NCI-H1930 (cell line): ENCODE measurements at regions not wholly inside any gene's neighbourhood (a gene's known extent, or its start where the extent isn't known, plus 50 kb on each side); places are given as distances from the start of the nearest gene placed in this dataset.
"Not testable (repeated sequence)": the region's sequence is repeated elsewhere in the genome, so short reads cannot be mapped to it uniquely, and the experiment has no call there.

ENCODE experiments used
- DNase-seq, 2 experiments: peaks; one replicate each; lab custom pipeline; 2025; lab: John Stamatoyannopoulos, UW

DNA sequence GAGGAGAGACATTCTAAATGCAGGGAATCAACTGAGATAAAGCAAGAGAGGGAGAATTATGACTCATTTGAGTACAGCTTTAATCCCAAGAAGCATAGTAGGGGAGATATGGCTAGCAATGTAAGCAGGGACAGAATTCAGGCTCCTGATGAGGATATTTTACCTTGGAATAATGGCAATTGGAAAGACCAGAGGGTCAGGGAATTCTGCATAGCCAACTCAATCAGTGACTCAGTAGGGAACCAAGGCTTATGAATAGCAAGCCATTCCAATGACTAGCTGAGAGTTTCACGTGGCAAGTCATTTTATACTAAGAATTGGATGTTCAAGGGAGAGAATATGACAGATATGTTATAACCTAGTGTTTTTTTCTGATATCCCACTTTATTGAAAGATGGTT, 563.8 kb upstream of the NETO1 start:
- no peak for DNase-seq

GRCh38 chr18:73421010-73421409, 553.2 kb upstream of the NETO1 start:
- DNase-seq, result no peak

DNA sequence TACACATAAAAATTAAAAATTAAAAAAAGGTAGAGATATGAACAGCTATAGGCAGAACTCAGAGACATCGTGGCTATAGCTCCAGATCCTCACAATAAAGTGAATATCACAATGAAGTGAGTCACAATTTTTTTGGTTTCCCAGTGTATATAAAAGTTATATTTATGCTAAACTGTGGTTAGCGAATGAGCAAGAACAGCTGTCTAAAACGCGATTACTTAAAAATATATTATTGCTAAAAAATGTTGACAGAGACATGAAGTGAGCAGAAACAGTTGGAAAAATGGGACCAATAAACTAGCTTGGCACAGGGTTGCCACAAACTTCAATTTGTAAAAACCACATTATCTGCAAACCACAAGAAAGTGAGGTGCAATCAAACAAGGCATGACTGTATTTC, 551.7 kb upstream of the NETO1 start:
- DNase-seq, result no peak

- DNase-seq, result no peak
These were observed 546.8 kb upstream of the NETO1 start for GRCh38 chr18:73414598-73414997.

GRCh38 chr18:73414069-73414468, 546.3 kb upstream of the NETO1 start:
- DNase-seq, result no peak

DNA sequence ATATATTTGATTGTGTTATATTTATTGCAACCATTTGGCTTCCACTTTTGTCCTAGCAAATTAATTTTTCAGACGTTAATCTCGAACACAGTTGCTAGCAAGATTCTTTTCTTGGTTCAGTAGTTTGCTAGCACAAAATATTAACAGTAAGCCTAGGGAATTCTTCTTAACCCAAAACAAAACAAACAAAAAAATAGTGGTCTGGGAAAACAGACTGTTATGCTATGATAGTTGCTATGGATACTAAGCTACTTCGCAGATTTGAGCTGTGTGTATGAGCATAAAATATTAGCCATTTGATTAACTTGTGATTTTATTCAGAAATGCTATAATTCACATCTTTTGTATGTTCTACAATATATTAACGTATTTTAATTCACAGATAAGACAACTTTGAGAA, 541.5 kb upstream of the NETO1 start:
- no peak for DNase-seq

- no peak for DNase-seq
These were observed 540.7 kb upstream of the NETO1 start for GRCh38 chr18:73408469-73408868.

- no peak for DNase-seq
These were observed 539.7 kb upstream of the NETO1 start for GRCh38 chr18:73407506-73407905.

GRCh38 chr18:73384246-73384645, 516.5 kb upstream of the NETO1 start:
- no peak for DNase-seq

DNA sequence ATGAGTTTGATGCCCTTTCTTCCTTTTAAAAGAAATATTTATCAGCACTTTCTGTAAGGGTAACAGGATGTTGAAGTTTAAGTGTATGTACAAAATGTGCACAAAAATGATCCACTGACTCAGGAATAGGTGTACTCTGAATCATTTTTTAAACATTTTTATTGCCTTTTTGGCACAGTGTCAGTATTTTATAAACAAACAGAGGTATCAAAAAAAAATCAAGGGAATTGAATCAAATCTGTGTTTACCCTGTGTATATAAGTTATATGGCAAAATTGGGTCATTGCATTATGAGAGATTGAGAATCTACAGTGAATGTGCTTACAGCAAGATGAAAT, 513.9 kb upstream of the NETO1 start:
- no peak for DNase-seq

GRCh38 chr18:73381016-73381698, 513.4 kb upstream of the NETO1 start:
- no peak for DNase-seq

DNA sequence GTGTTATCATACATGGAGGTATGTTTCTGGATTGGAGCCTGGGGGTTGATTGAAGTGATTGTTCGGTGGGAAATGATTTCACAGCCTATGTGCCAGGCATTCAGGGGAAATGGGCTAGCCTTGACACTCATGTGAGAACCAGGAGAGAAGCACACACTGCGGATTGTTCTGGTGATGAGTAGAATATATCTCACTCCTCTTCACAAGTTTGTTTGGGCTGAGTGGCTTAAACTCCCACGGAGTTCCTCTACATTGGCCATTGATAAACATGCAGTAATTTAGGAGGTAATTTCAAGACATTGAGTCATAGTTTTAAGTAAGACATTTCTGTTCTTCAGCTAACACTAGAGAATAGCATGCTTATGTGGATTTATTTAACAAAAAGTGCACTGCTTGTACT, 498.9 kb upstream of the NETO1 start:
- DNase-seq, result no peak

- DNase-seq, result no peak
These were observed 497.2 kb upstream of the NETO1 start for GRCh38 chr18:73365018-73365417.

GRCh38 chr18:73355121-73355520, 487.3 kb upstream of the NETO1 start:
- no peak for DNase-seq

DNA sequence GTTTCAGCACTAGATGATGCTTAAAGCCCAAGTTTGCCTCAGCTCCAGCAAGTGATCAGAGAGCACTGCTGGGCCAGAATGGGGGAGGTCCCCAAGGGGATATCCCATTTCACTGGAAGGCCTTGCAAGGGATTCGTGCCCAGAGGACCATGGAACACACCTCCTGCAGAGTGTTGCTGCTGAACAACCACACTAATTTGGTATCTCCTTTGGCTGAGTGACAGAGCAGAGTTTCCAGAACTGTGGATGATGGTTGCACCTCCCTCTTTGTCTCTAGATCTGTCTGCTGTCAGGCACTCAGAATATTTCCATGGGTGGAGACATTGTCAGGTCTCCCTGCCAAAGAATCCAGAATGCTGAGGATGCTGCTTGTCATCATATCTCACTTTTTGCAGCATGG, 484.8 kb upstream of the NETO1 start:
- DNase-seq, result no peak

DNA sequence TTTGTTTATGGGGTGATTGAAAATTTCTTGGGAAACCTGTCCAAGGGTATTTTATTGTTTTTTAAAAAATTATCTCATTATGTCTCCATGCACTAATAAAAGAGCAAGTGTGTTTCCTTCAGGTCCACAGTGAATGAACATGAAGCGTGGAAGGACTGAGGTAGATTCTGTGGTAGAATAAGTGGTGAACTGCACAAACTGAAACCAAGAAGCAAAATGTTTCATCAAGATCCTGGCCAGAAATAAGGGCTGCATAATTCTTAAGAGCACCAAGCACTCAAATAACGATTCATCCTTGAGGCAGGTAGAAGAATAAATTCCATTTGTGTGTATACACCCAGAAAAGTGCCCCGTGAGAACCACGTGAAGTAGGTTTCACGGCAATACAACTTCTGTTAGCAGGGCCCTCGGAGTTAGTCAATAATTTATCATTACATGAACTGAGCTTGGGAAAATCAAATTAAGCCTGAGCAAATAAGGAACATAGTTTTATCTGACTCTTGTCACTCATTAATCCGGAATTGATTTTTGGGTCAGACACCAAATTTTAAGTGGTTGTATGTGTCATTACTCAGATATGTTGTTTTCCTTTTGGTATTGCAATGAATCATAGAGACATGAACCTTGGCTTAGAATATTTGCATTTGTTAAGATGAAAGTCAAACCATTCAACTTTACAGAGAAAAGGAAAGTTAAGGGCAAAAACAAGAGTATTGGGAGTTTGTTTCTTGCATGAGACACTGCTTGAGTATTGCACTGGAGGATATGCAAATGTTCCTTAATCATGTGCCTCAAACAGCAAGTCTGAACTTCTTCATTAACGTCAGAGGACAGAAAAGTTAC, 472.6 kb upstream of the NETO1 start:
- no peak for DNase-seq

- DNase-seq, result no peak
These were observed 463.5 kb upstream of the NETO1 start for GRCh38 chr18:73331212-73331772.

DNA sequence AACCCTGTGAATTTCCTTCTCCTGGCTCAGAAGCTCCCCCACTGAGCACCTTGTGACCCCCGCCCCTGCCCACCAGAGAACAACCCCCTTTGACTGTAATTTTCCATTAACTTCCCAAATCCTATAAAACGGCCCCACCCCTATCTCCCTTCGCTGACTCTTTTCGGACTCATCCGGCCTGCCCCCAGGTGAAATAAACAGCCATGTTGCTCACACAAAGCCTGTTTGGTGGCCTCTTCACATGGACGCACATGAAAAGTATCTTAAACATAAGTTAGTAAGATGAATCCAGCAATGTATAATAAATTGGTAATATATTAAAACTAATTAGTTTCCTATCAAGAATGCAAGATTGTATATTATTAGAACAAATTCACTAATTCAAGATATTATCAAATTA, 462.3 kb upstream of the NETO1 start:
- DNase-seq, result not testable (repeated sequence)

- DNase-seq, result not testable (repeated sequence)
These were observed 456.5 kb upstream of the NETO1 start for GRCh38 chr18:73324187-73324831.

DNA sequence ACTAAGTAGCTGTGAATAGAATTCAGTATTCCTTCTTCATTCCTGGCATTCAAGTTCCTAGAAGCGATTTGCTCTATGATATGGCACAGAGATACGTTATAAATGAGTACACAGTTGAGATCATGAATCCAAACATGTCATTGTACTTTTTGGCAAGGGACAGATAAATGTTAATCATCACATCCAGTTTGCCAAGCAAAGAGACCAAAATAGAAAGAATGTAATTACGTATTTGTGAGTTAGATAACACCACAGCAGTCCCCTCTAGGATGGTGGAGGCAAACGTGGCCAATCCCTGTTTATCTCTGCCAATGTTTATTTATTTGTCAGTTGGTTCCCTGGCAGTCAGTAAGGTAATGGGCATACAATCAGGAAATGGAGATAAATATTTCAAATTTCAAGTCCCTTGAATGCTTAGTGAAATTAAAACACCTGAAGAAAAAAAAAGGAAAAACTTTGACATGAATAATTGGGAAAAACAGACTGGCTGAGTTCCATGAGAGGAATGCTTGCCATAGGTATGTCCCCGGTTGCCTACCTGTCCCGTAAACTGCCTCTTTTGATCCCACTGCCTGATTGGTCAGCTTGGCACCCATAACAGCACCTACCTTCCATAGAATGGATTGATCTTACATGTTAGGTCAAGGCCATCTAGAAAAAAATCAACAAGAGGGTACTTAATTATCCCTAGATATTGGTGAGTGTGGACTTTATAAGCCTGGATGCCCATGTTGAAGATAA, 451.1 kb upstream of the NETO1 start:
- DNase-seq, result no peak

GRCh38 chr18:73316513-73316912, 448.7 kb upstream of the NETO1 start:
- DNase-seq, result no peak

DNA sequence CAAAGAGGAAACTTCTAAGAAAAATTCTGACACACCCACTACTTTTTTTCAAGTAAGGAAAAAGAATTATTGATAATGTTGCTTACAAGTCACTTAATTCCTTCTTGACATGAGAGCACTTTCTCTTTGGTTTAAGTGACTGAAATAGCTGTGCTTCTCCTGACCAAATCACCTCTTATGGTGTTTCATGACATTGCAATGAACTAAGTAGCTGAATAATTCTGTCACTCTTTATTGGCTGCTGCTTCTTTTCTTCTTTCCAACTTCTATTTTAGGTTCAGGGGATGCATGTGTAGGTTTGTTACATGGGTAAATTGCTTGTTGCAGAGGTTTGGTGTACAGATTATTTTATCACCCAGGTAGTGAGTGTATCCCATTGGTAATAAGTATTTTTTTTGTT, 447.6 kb upstream of the NETO1 start:
- no peak for DNase-seq
